NCI-H1694 (cell line): ENCODE measurements at regions not wholly inside any gene's neighbourhood (a gene's known extent, or its start where the extent isn't known, plus 50 kb on each side); places are given as distances from the start of the nearest gene placed in this dataset.
"Not testable (repeated sequence)": the region's sequence is repeated elsewhere in the genome, so short reads cannot be mapped to it uniquely, and the experiment has no call there.

Experiments used
- DNase-seq: peaks from one replicate; lab custom pipeline; 2025; lab: John Stamatoyannopoulos, UW

- DNase-seq: not testable (repeated sequence)
Observed at GRCh38 chr6:57985734-57986133, 668.3 kb downstream of the PRIM2 start.

- not testable (repeated sequence) for DNase-seq
Observed at GRCh38 chr6:57986584-57986983, 669.2 kb downstream of the PRIM2 start.

- DNase-seq: not testable (repeated sequence)
Observed at GRCh38 chr6:57989520-57990080, 672.2 kb downstream of the PRIM2 start.

- not testable (repeated sequence) for DNase-seq
Observed at GRCh38 chr6:57998858-57999619, 681.6 kb downstream of the PRIM2 start.

GRCh38 chr6:58000233-58000632 lies 682.8 kb downstream of the PRIM2 start:
- DNase-seq: not testable (repeated sequence)

GRCh38 chr6:58003417-58004167 lies 686.2 kb downstream of the PRIM2 start:
- not testable (repeated sequence) for DNase-seq

GRCh38 chr6:58007334-58008000 lies 690.0 kb downstream of the PRIM2 start:
- not testable (repeated sequence) for DNase-seq

- DNase-seq: not testable (repeated sequence)
Observed at GRCh38 chr6:58008001-58008335, 690.5 kb downstream of the PRIM2 start.

- not testable (repeated sequence) for DNase-seq
Observed at GRCh38 chr6:58011954-58012600, 694.6 kb downstream of the PRIM2 start.

- DNase-seq: not testable (repeated sequence)
Observed at GRCh38 chr6:58016614-58017013, 699.2 kb downstream of the PRIM2 start.

- not testable (repeated sequence) for DNase-seq
Observed at GRCh38 chr6:58028188-58028587, 710.8 kb downstream of the PRIM2 start.

GRCh38 chr6:58038213-58038612 lies 720.8 kb downstream of the PRIM2 start:
- not testable (repeated sequence) for DNase-seq

GRCh38 chr6:58046584-58046983 lies 729.2 kb downstream of the PRIM2 start:
- not testable (repeated sequence) for DNase-seq

- not testable (repeated sequence) for DNase-seq
Observed at GRCh38 chr6:58047389-58047788, 730.0 kb downstream of the PRIM2 start.

GRCh38 chr6:58047865-58048264 lies 730.4 kb downstream of the PRIM2 start:
- not testable (repeated sequence) for DNase-seq

GRCh38 chr6:58055465-58056176 lies 738.2 kb downstream of the PRIM2 start:
- DNase-seq: not testable (repeated sequence)

- DNase-seq: not testable (repeated sequence)
Observed at GRCh38 chr6:58059701-58060100, 742.3 kb downstream of the PRIM2 start.

GRCh38 chr6:58063542-58063941 lies 746.1 kb downstream of the PRIM2 start:
- DNase-seq: not testable (repeated sequence)

- not testable (repeated sequence) for DNase-seq
Observed at GRCh38 chr6:58067867-58068548, 750.6 kb downstream of the PRIM2 start.

GRCh38 chr6:58073263-58073662 lies 755.8 kb downstream of the PRIM2 start:
- DNase-seq: no peak
